CD14-positive monocyte (primary cell): ENCODE measurements at regions not wholly inside any gene's neighbourhood (a gene's known extent, or its start where the extent isn't known, plus 50 kb on each side); places are given as distances from the start of the nearest gene placed in this dataset.

Experiments used
- DNase-seq, 3 donors: peaks; one replicate each; pipeline ENCODE4 v3.0.0-alpha.2; 2011 to 2022
- H2AFZ ChIP-seq: 2 replicates; pipeline ENCODE4 v1.6.0; 2012; ENCODE audit warnings: mild to moderate bottlenecking, low read depth, low read length, inconsistent platforms; ENCODE audit not compliant: insufficient read depth, poor library complexity, severe bottlenecking
- H3K27ac ChIP-seq, 2 donors: 1 replicate in 1 of 2; 2 replicates in 1 of 2; pipeline ENCODE4 v1.5.1; 2012 to 2013; ENCODE audit warnings: low read length in 2 of 2, control low read depth in 1 of 2, inconsistent platforms in 1 of 2, low read depth in 1 of 2, mild to moderate bottlenecking in 1 of 2
- H3K27me3 ChIP-seq, 2 donors: one replicate each; pipeline versions ENCODE4 v1.6.0 to v1.6.1; 2011 to 2013; ENCODE audit warnings: low read length in 2 of 2; ENCODE audit not compliant: control insufficient read depth in 2 of 2, insufficient read depth in 2 of 2
- H3K36me3 ChIP-seq, 2 donors: replicated peaks in 1 of 2; 1 replicate in 1 of 2; 2 replicates in 1 of 2; pipeline versions ENCODE4 v1.5.1 to v1.6.1; 2012 to 2013; ENCODE audit warnings: low read length in 2 of 2, control low read depth in 1 of 2, inconsistent platforms in 1 of 2, mild to moderate bottlenecking in 1 of 2; ENCODE audit not compliant: insufficient read depth in 2 of 2, control insufficient read depth in 1 of 2
- H3K4me1 ChIP-seq, 2 donors: 1 replicate in 1 of 2; 2 replicates in 1 of 2; pipeline versions ENCODE4 v1.5.1 to v1.6.1; 2012 to 2013; ENCODE audit warnings: low read length in 2 of 2, control low read depth in 1 of 2, inconsistent platforms in 1 of 2, mild to moderate bottlenecking in 1 of 2, moderate library complexity in 1 of 2; ENCODE audit not compliant: insufficient read depth in 2 of 2, control insufficient read depth in 1 of 2
- H3K4me2 ChIP-seq: replicated peaks from 2 replicates; pipeline ENCODE3; 2012; ENCODE audit warnings: low read length, moderate library complexity, mild to moderate bottlenecking; ENCODE audit not compliant: poor library complexity, severe bottlenecking; ENCODE audit errors: extremely low read depth
- H3K4me3 ChIP-seq, 3 experiments: fragments of 200-600 bp in 1 of 3; sonication (generic) in 1 of 3; replicated peaks in 1 of 3; 1 replicate in 2 of 3; 2 replicates in 1 of 3; pipeline ENCODE4 v1.5.1; 2011 to 2013; ENCODE audit warnings: low read length in 3 of 3, mild to moderate bottlenecking in 3 of 3, control low read depth in 2 of 3, low read depth in 2 of 3, inconsistent platforms in 1 of 3, moderate library complexity in 1 of 3
- H3K79me2 ChIP-seq: 2 replicates; pipeline ENCODE4 v1.6.0; 2012; ENCODE audit warnings: mild to moderate bottlenecking, control low read depth, inconsistent platforms, low read length, moderate library complexity; ENCODE audit not compliant: insufficient read depth
- H3K9ac ChIP-seq: 2 replicates; pipeline ENCODE4 v1.6.0; 2017; ENCODE audit warnings: low read length, mild to moderate bottlenecking; ENCODE audit not compliant: insufficient read depth, poor library complexity, severe bottlenecking
- H3K9me3 ChIP-seq, 2 donors: replicated peaks in 1 of 2; 1 replicate in 1 of 2; 2 replicates in 1 of 2; pipeline versions ENCODE4 v1.5.1 to v1.6.1; 2012 to 2013; ENCODE audit warnings: low read length in 2 of 2, control low read depth in 1 of 2; ENCODE audit not compliant: control insufficient read depth in 1 of 2, insufficient read depth in 1 of 2
- H4K20me1 ChIP-seq: 2 replicates; pipeline ENCODE4 v1.6.0; 2012; ENCODE audit warnings: mild to moderate bottlenecking, low read length, control low read depth, moderate library complexity; ENCODE audit not compliant: insufficient read depth
- H3K27ac Mint-ChIP-seq, 7 donors: one replicate each; pipeline ENCODE4 v1.8.0; 2020; ENCODE audit warnings: mild to moderate bottlenecking in 7 of 7, mixed read lengths in 7 of 7, moderate library complexity in 6 of 7, inconsistent platforms in 2 of 7
- H3K27me3 Mint-ChIP-seq, 3 donors: one replicate each; pipeline ENCODE4 v1.8.0; 2021 to 2022; ENCODE audit warnings: low read depth in 3 of 3, mild to moderate bottlenecking in 3 of 3, mixed read lengths in 3 of 3, moderate library complexity in 3 of 3, inconsistent platforms in 1 of 3
- H3K36me3 Mint-ChIP-seq, 2 donors: one replicate each; pipeline ENCODE4 v1.8.0; 2020; ENCODE audit warnings: mixed read lengths in 2 of 2, inconsistent platforms in 1 of 2, mild to moderate bottlenecking in 1 of 2
- H3K4me1 Mint-ChIP-seq: one replicate; pipeline ENCODE4 v1.8.0; 2020; ENCODE audit warnings: mild to moderate bottlenecking, mixed read lengths
- H3K4me3 Mint-ChIP-seq, 2 donors: one replicate each; pipeline ENCODE4 v1.8.0; 2020; ENCODE audit warnings: mild to moderate bottlenecking in 2 of 2, mixed read lengths in 2 of 2, moderate library complexity in 1 of 2
- H3K9me3 Mint-ChIP-seq, 7 donors: one replicate each; pipeline ENCODE4 v1.8.0; 2020 to 2022; ENCODE audit warnings: mixed read lengths in 7 of 7, mild to moderate bottlenecking in 6 of 7, moderate library complexity in 6 of 7, inconsistent platforms in 2 of 7
- CTCF ChIP-seq: fragments of 200-600 bp; IDR thresholded peaks from one replicate; pipeline ENCODE4 v1.8.0; 2022; ENCODE audit warnings: antibody characterized with exemption, mild to moderate bottlenecking
- WGBS: methylation state at CpG from one replicate; pipeline ENCODE4 v1.1.5; 2013; ENCODE audit warnings: missing lambda C conversion rate; ENCODE audit not compliant: insufficient coverage; 5-methylcytosine and 5-hydroxymethylcytosine counted together
- intact Hi-C, 2 donors: fragments of 100-400 bp; cut with micrococcal nuclease; formaldehyde crosslinking; loops; one replicate each; pipeline versions ENCODE4 v1.15.0 to v1.15.1; 2023

DNA sequence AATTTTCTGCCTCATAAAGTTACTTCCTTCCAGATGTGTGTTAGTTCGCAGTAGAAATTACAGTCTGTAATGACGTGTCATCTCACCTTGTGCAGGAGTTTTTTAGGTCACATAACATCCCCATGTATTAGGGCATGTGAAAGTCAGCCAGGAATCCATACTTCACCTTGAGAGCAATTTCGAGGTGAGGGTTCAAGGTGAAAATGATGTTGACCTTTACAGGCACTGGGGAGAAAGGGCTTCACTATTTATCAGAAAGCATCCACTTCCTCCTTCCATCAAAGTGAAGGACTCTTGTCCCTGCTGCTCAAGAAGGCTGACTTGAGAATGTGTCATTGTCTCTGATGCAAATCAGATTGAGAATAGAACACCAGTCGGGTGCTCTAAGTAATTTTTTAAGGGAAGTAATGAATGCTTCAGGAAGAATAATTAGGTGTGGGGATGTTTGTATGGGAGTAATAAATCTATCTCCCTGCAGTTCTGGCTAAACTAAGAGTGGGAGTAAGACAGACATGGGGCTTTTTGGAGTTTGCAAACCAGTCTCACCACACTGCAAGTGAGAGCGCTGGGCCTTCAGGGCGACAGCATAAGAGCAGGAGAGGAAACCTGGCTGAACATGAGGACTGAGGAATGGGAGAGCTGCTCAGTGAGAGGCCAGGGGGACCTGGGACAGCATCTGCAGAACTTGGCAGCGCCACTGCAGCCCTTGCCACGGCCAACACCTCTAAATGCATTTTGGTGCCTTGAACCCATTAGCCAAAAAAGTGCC, 85.9 kb upstream of the IL12A start:
- Mint-ChIP-seq H3K27ac (peak overlapping the region in 5 of 7 donors; percentile 12 to 72 (median 68)), H3K9me3 (peaks cover 0 to 3% (median 0%) of the 10 kb centered on the region in 7 donors), H3K4me3 (peak overlapping the region in 1 of 2 donors; percentile 48), H3K27me3 (peaks cover 0 to 3% (median 1%) of the 10 kb centered on the region in 3 donors), H3K36me3 (no peaks in the 10 kb centered on the region), H3K4me1 (peaks cover 45% of the 10 kb centered on the region)
- H3K4me2 ChIP-seq: peak overlapping the region; percentile 7
- peaks cover 40 to 49% of the 10 kb centered on the region in 2 donors for H3K4me1 ChIP-seq
- no peak overlapping the region for H2AFZ ChIP-seq
- no peaks in the 10 kb centered on the region for H3K27me3 ChIP-seq
- no peak overlapping the region for H3K9ac ChIP-seq
- no peaks in the 10 kb centered on the region for H4K20me1 ChIP-seq
- TF ChIP-seq CTCF: no peak
- no peaks in the 10 kb centered on the region for H3K9me3 ChIP-seq
- WGBS: 100% methylated on average over 3 of the region's 8 CpGs
- peak overlapping the region in 1 of 2 donors; percentile 33 for H3K27ac ChIP-seq
- intact Hi-C loops: loop anchor here in 1 of 2 donors (10.0 kb wide), 1 partner anchor 52 kb away; no protein-coding TSS in a partner anchor
- peak; percentile 43 to 70 (median 60) for DNase-seq
- H3K36me3 ChIP-seq: no peaks in the 10 kb centered on the region
- no peaks in the 10 kb centered on the region for H3K79me2 ChIP-seq
- no peak overlapping the region for H3K4me3 ChIP-seq

DNA sequence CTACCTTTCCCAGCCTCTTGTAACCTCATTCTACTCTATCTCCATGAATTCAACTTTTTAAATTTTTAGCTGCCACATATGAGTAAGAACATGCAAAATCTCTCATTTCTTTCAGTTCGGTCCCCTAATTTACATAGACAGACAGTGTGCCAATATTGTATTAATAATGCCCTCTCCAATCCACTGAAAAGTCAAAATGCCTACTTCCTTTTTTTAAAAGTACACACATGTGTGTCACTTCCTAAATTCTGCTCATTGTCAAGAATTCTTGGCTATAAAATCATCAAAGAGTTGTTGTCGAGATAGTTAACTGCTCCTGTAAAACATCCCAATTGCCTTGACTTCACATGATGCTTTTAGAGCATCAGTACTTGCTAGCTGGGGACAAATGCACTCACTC, 84.2 kb upstream of the IL12A start:
- DNase-seq: peak; percentile 59 to 69 (median 66)
- peak overlapping the region; percentile 47 for H3K4me2 ChIP-seq

More for the DNA sequence above, 84.2 kb upstream of the IL12A start:
- H3K9me3 ChIP-seq: no peaks in the 10 kb centered on the region
- H3K27me3 ChIP-seq: no peaks in the 10 kb centered on the region
- H3K9me3 Mint-ChIP-seq: peaks cover 0 to 3% (median 0%) of the 10 kb centered on the region in 7 donors
- TF ChIP-seq CTCF: no peak
- no peaks in the 10 kb centered on the region for H3K79me2 ChIP-seq
- intact Hi-C loops: loop anchor here in 1 of 2 donors (10.0 kb wide), 1 partner anchor 50 kb away; no protein-coding TSS in a partner anchor
- H3K27ac ChIP-seq: peak overlapping the region in 1 of 2 donors; percentile 20
- H3K27me3 Mint-ChIP-seq: peaks cover 0 to 3% (median 1%) of the 10 kb centered on the region in 3 donors
- peak overlapping the region; percentile 39 to 92 (median 72) for H3K27ac Mint-ChIP-seq
- peaks cover 47 to 53% of the 10 kb centered on the region in 2 donors for H3K4me1 ChIP-seq
- no peak overlapping the region for H2AFZ ChIP-seq
- H3K36me3 Mint-ChIP-seq: no peaks in the 10 kb centered on the region
- peak overlapping the region in 1 of 3 experiments; percentile 25 for H3K4me3 ChIP-seq
- H3K4me3 Mint-ChIP-seq: peak overlapping the region in 1 of 2 donors; percentile 79
- no peaks in the 10 kb centered on the region for H4K20me1 ChIP-seq
- peaks cover 51% of the 10 kb centered on the region for H3K4me1 Mint-ChIP-seq
- H3K36me3 ChIP-seq: no peaks in the 10 kb centered on the region
- H3K9ac ChIP-seq: no peak overlapping the region
- WGBS: no CpG with 5 or more reads among the region's 2 CpGs
